Suprapubic skin (tissue), 4 donors: ENCODE measurements at regions not wholly inside any gene's neighbourhood (a gene's known extent, or its start where the extent isn't known, plus 50 kb on each side); places are given as distances from the start of the nearest gene placed in this dataset.

Experiments
- DNase-seq, 2 donors: peaks; one replicate each; pipeline ENCODE4 v3.0.0-alpha.2; 2019; ENCODE audit warnings: low spot score in 2 of 2
- H3K27ac ChIP-seq: fragments of 200-600 bp; sonication (generic); one replicate; pipeline ENCODE4 v1.5.1; 2019
- H3K27me3 ChIP-seq: fragments of 200-600 bp; sonication (generic); one replicate; pipeline ENCODE4 v1.5.1; 2019
- H3K36me3 ChIP-seq: fragments of 200-600 bp; sonication (generic); one replicate; pipeline ENCODE4 v1.5.1; 2019
- H3K4me1 ChIP-seq: fragments of 200-600 bp; sonication (generic); one replicate; pipeline ENCODE4 v1.5.1; 2019
- H3K4me3 ChIP-seq: fragments of 200-600 bp; sonication (generic); one replicate; pipeline ENCODE4 v1.5.1; 2019; ENCODE audit warnings: mild to moderate bottlenecking
- H3K9me3 ChIP-seq: fragments of 200-600 bp; sonication (generic); one replicate; pipeline ENCODE4 v1.5.1; 2019
- CTCF ChIP-seq, 2 donors: fragments of 200-600 bp in 1 of 2; fragments of 450-650 bp in 1 of 2; sonication (generic) in 1 of 2; IDR thresholded peaks; one replicate each; pipeline ENCODE4 v1.5.1; 2016 to 2019; ENCODE audit warnings: antibody characterized with exemption in 2 of 2, mild to moderate bottlenecking in 1 of 2, moderate library complexity in 1 of 2
- EP300 ChIP-seq: sonication (generic); formaldehyde crosslinking; IDR thresholded peaks from one replicate; pipeline ENCODE4 v1.6.1; 2017; ENCODE audit warnings: antibody characterized with exemption
- POLR2A ChIP-seq, 2 donors: fragments of 450-650 bp; IDR thresholded peaks; one replicate each; pipeline ENCODE4 v1.6.1; 2017; ENCODE audit warnings: antibody characterized with exemption in 2 of 2, mild to moderate bottlenecking in 2 of 2, moderate library complexity in 2 of 2
- POLR2AphosphoS5 ChIP-seq, 3 donors: sonication (generic); formaldehyde crosslinking; IDR thresholded peaks; one replicate each; pipeline ENCODE4 v1.6.1; 2017; ENCODE audit warnings: antibody characterized with exemption in 3 of 3
- WGBS: methylation state at CpG from one replicate; pipeline ENCODE4 v1.1.5; 2018; 5-methylcytosine and 5-hydroxymethylcytosine counted together

- Histone ChIP-seq H3K27me3 (no peaks in the 10 kb centered on the region), H3K9me3 (no peaks in the 10 kb centered on the region), H3K27ac (no peak overlapping the region), H3K4me3 (no peak overlapping the region), H3K4me1 (no peaks in the 10 kb centered on the region), H3K36me3 (no peaks in the 10 kb centered on the region)
- TF ChIP-seq POLR2AphosphoS5 (IDR thresholded peaks at IDR 0.05) (no peak), EP300 (no peak), CTCF (IDR thresholded peaks at IDR 0.05) (no peak), POLR2A (IDR thresholded peaks at IDR 0.05) (no peak)
- WGBS, result 95% methylated on average over 4 of the region's 4 CpGs
- DNase-seq, result no peak
Observed at GRCh38 chr3:76566904-76567303, 473.0 kb upstream of the ROBO2 start.

GRCh38 chr3:76570436-76571057 is 469.4 kb upstream of the ROBO2 start:
- DNase-seq, result no peak
- Histone ChIP-seq H3K27me3 (no peaks in the 10 kb centered on the region), H3K36me3 (no peaks in the 10 kb centered on the region), H3K4me3 (no peak overlapping the region), H3K9me3 (no peaks in the 10 kb centered on the region), H3K27ac (no peak overlapping the region), H3K4me1 (no peaks in the 10 kb centered on the region)
- TF ChIP-seq POLR2AphosphoS5 (IDR thresholded peaks at IDR 0.05) (no peak), CTCF (IDR thresholded peaks at IDR 0.05) (peak in 1 of 2 donors; percentile 44)
- 63% methylated on average over 3 of the region's 3 CpGs for WGBS

GRCh38 chr3:76576201-76576600 is 463.7 kb upstream of the ROBO2 start:
- Histone ChIP-seq H3K4me3 (no peak overlapping the region), H3K4me1 (no peaks in the 10 kb centered on the region), H3K36me3 (no peaks in the 10 kb centered on the region), H3K27me3 (no peaks in the 10 kb centered on the region), H3K27ac (no peak overlapping the region), H3K9me3 (no peaks in the 10 kb centered on the region)
- no peak for DNase-seq
- 84% methylated on average over 2 of the region's 2 CpGs for WGBS
- TF ChIP-seq POLR2A (IDR thresholded peaks at IDR 0.05), result no peak

GRCh38 chr3:76582098-76582497 is 457.8 kb upstream of the ROBO2 start:
- TF ChIP-seq POLR2AphosphoS5 (IDR thresholded peaks at IDR 0.05) (no peak), CTCF (IDR thresholded peaks at IDR 0.05) (no peak), EP300 (no peak)
- DNase-seq, result no peak

GRCh38 chr3:76582632-76583378 is 457.1 kb upstream of the ROBO2 start:
- H3K36me3 ChIP-seq, result no peaks in the 10 kb centered on the region
- H3K27me3 ChIP-seq, result no peaks in the 10 kb centered on the region
- 41% methylated on average over 5 of the region's 5 CpGs for WGBS
- no peaks in the 10 kb centered on the region for H3K4me1 ChIP-seq
- DNase-seq, result no peak
- no peak overlapping the region for H3K4me3 ChIP-seq
- TF ChIP-seq POLR2AphosphoS5 (IDR thresholded peaks at IDR 0.05) (no peak), EP300 (no peak), POLR2A (IDR thresholded peaks at IDR 0.05) (no peak), CTCF (IDR thresholded peaks at IDR 0.05) (no peak)
- no peaks in the 10 kb centered on the region for H3K9me3 ChIP-seq
- no peak overlapping the region for H3K27ac ChIP-seq

More at GRCh38 chr3:76582098-76582497, 457.8 kb upstream of the ROBO2 start:
- H3K4me3 ChIP-seq, result no peak overlapping the region
- no peaks in the 10 kb centered on the region for H3K9me3 ChIP-seq
- H3K27ac ChIP-seq, result no peak overlapping the region
- no peaks in the 10 kb centered on the region for H3K27me3 ChIP-seq
- no peaks in the 10 kb centered on the region for H3K36me3 ChIP-seq
- no peaks in the 10 kb centered on the region for H3K4me1 ChIP-seq
